Panc1 (cell line): ENCODE measurements at regions not wholly inside any gene's neighbourhood (a gene's known extent, or its start where the extent isn't known, plus 50 kb on each side); places are given as distances from the start of the nearest gene placed in this dataset.

ENCODE experiments used
- ATAC-seq: fragments of 200-7000 bp; cut with Tn5 transposase; 2 replicates; pipeline ENCODE4 v1.9.1; 2020; ENCODE audit warnings: mild to moderate bottlenecking, moderate library complexity
- BruUV-seq: library from RNA; stranded (reverse); fragments of 400-500 nt; replicated peaks from 2 replicates; lab custom pipeline; 2021; lab: Mats Ljungman, UMichigan
- CTCF ChIA-PET: fragments of 300-600 bp; sonication (Branson Sonifier 250); formaldehyde crosslinking; loops from one replicate; lab custom pipeline; 2022; ENCODE audit warnings: antibody characterized with exemption; lab: Charles Lee
- POLR2A ChIA-PET: fragments of 300-600 bp; sonication (Branson Sonifier 250); formaldehyde crosslinking; loops from one replicate; lab custom pipeline; 2022; ENCODE audit warnings: antibody characterized with exemption; lab: Charles Lee
- DNase-seq: peaks from one replicate; pipeline ENCODE4 v3.0.0-alpha.2; 2010; ENCODE audit warnings: low read depth, low spot score
- H3K27ac ChIP-seq: 2 replicates; pipeline ENCODE4 v1.5.1; 2011; ENCODE audit warnings: mild to moderate bottlenecking, low read length, inconsistent platforms
- H3K27me3 ChIP-seq: fragments of 200-500 bp; sonication (Bioruptor generic); 2 replicates; pipeline ENCODE4 v1.6.0; 2014; ENCODE audit warnings: low read length, inconsistent platforms; ENCODE audit not compliant: control insufficient read depth, insufficient read depth
- H3K36me3 ChIP-seq: fragments of 200-500 bp; sonication (Bioruptor generic); 2 replicates; pipeline ENCODE4 v1.5.1; 2014; ENCODE audit warnings: inconsistent platforms, mild to moderate bottlenecking, low read length, moderate library complexity; ENCODE audit not compliant: control insufficient read depth, insufficient read depth
- H3K4me1 ChIP-seq: 2 replicates; pipeline ENCODE4 v1.5.1; 2011; ENCODE audit warnings: inconsistent platforms, mild to moderate bottlenecking, low read length, moderate library complexity; ENCODE audit not compliant: control insufficient read depth, insufficient read depth
- H3K4me3 ChIP-seq, 2 experiments: 2 replicates each; pipeline ENCODE4 v1.5.1; 2011 to 2012; ENCODE audit warnings: low read depth in 2 of 2, low read length in 2 of 2, mild to moderate bottlenecking in 2 of 2, inconsistent platforms in 1 of 2, moderate library complexity in 1 of 2
- H3K9me3 ChIP-seq: fragments of 200-500 bp; sonication (Bioruptor generic); 2 replicates; pipeline ENCODE4 v1.5.1; 2014; ENCODE audit warnings: low read depth, mild to moderate bottlenecking, inconsistent platforms, low read length, moderate library complexity; ENCODE audit not compliant: control insufficient read depth, insufficient read depth
- POLR2AphosphoS5 ChIP-seq: IDR thresholded peaks from 2 replicates; pipeline ENCODE4 v1.6.1; 2012; ENCODE audit warnings: mild to moderate bottlenecking, low read depth, low read length, moderate library complexity
- SIN3A ChIP-seq: IDR thresholded peaks from 2 replicates; pipeline ENCODE4 v1.6.1; 2012; ENCODE audit warnings: low read depth, mild to moderate bottlenecking, low read length, moderate library complexity, borderline replicate concordance; ENCODE audit not compliant: insufficient read depth
- TCF7L2 ChIP-seq: IDR thresholded peaks from 2 replicates; pipeline ENCODE4 v1.6.1; 2011; ENCODE audit warnings: mild to moderate bottlenecking, low read depth, low read length, inconsistent platforms
- in situ Hi-C: cut with HindIII; loops from 2 replicates; pipeline ENCODE4 v1.10.0; 2016; ENCODE audit warnings: low sequenced_read_pairs, low pct_unique_long_range_greater_than_20kb
- intact Hi-C: fragments of 100-400 bp; cut with micrococcal nuclease; formaldehyde crosslinking; loops from one replicate; pipeline ENCODE4 v1.10.0; 2022; ENCODE audit not compliant: unreplicated experiment
- TF ChIP-seq, protein P1 (sequence below): fragments of 450-650 bp; IDR thresholded peaks from 2 replicates; pipeline ENCODE4 v1.5.1; 2017; ENCODE audit warnings: mild to moderate bottlenecking
- TF ChIP-seq, protein P2 (sequence below), 2 experiments: IDR thresholded peaks; 2 replicates each; pipeline ENCODE4 v1.6.1; 2011 to 2012; ENCODE audit warnings: low read depth in 2 of 2, control low read depth in 1 of 2, low read length in 1 of 2, mild to moderate bottlenecking in 1 of 2, moderate library complexity in 1 of 2; ENCODE audit not compliant: insufficient read depth in 1 of 2

DNA sequence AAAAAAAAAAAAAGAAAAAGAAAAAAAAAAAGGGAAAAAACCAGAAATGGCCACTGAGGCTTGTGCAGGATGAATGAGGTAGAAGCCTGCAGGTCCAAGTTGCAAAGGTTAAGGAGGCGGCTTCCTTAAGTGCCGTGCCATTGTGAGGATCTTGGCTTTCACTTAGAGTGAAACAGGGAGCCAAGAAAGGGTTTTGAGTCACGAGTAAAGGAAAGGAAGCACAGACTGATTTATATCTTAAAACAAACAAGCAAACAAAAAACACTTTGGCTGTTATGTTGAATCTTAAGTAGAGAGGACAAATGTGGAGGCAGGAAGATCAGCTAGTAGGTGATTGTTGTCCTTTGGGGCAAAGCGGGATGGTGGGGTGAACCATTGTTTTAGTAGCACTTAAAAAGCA, 749.7 kb upstream of the SOX11 start:
- no peak for TF ChIP-seq TCF7L2
- TF ChIP-seq POLR2AphosphoS5 = no peak
- TF ChIP-seq, protein P1, sequence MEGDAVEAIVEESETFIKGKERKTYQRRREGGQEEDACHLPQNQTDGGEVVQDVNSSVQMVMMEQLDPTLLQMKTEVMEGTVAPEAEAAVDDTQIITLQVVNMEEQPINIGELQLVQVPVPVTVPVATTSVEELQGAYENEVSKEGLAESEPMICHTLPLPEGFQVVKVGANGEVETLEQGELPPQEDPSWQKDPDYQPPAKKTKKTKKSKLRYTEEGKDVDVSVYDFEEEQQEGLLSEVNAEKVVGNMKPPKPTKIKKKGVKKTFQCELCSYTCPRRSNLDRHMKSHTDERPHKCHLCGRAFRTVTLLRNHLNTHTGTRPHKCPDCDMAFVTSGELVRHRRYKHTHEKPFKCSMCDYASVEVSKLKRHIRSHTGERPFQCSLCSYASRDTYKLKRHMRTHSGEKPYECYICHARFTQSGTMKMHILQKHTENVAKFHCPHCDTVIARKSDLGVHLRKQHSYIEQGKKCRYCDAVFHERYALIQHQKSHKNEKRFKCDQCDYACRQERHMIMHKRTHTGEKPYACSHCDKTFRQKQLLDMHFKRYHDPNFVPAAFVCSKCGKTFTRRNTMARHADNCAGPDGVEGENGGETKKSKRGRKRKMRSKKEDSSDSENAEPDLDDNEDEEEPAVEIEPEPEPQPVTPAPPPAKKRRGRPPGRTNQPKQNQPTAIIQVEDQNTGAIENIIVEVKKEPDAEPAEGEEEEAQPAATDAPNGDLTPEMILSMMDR = no peak
- TF ChIP-seq, protein P2, sequence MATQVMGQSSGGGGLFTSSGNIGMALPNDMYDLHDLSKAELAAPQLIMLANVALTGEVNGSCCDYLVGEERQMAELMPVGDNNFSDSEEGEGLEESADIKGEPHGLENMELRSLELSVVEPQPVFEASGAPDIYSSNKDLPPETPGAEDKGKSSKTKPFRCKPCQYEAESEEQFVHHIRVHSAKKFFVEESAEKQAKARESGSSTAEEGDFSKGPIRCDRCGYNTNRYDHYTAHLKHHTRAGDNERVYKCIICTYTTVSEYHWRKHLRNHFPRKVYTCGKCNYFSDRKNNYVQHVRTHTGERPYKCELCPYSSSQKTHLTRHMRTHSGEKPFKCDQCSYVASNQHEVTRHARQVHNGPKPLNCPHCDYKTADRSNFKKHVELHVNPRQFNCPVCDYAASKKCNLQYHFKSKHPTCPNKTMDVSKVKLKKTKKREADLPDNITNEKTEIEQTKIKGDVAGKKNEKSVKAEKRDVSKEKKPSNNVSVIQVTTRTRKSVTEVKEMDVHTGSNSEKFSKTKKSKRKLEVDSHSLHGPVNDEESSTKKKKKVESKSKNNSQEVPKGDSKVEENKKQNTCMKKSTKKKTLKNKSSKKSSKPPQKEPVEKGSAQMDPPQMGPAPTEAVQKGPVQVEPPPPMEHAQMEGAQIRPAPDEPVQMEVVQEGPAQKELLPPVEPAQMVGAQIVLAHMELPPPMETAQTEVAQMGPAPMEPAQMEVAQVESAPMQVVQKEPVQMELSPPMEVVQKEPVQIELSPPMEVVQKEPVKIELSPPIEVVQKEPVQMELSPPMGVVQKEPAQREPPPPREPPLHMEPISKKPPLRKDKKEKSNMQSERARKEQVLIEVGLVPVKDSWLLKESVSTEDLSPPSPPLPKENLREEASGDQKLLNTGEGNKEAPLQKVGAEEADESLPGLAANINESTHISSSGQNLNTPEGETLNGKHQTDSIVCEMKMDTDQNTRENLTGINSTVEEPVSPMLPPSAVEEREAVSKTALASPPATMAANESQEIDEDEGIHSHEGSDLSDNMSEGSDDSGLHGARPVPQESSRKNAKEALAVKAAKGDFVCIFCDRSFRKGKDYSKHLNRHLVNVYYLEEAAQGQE (IDR thresholded peaks at IDR 0.05; ENCODE audit: insufficient read depth in 1 of 2, low read depth in 2 of 2, low read length in 1 of 2) = no peak
- TF ChIP-seq SIN3A = no peak
- H3K36me3 ChIP-seq = no peaks in the 10 kb centered on the region
- POLR2A ChIA-PET = no interaction called here
- H3K27ac ChIP-seq = no peak overlapping the region
- H3K4me1 ChIP-seq = no peaks in the 10 kb centered on the region
- in situ Hi-C loops (no loop called here), intact Hi-C loops (no loop called here)
- H3K4me3 ChIP-seq = no peak overlapping the region
- no peaks in the 10 kb centered on the region for H3K27me3 ChIP-seq
- no peak for ATAC-seq
- no TSS peak for BruUV-seq
- no peak for DNase-seq
- CTCF ChIA-PET = no interaction called here
- H3K9me3 ChIP-seq = no peaks in the 10 kb centered on the region

DNA sequence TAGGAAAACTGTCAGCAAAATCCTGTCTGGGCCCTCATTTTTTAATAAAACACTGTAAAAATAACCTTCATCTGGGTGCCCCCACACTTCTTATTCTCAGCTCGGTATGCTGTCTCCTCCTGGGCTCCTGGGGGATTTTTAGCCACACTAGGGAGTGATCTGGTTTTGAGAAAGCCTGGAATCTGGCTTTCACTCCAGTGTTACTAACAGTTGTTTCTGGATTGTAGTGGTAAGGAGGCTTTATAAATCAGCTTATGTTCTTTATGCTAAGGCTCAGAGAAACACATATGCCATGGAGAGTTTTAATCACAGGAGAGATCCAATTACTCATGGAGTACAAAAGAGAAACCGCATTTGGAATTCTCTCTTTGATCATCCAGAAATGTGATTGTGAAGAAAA, 744.3 kb upstream of the SOX11 start:
- Histone ChIP-seq H3K4me3 (no peak overlapping the region), H3K4me1 (no peaks in the 10 kb centered on the region), H3K27me3 (no peaks in the 10 kb centered on the region), H3K27ac (no peak overlapping the region), H3K36me3 (no peaks in the 10 kb centered on the region), H3K9me3 (no peaks in the 10 kb centered on the region)
- POLR2A ChIA-PET = no interaction called here
- CTCF ChIA-PET = no interaction called here
- no peak for DNase-seq
- in situ Hi-C loops = no loop called here
- TF ChIP-seq SIN3A (no peak), POLR2AphosphoS5 (no peak), TCF7L2 (no peak)
- TF ChIP-seq, protein P1 = no peak
- TF ChIP-seq, protein P2 (IDR thresholded peaks at IDR 0.05; ENCODE audit: insufficient read depth in 1 of 2, low read depth in 2 of 2, low read length in 1 of 2) = no peak
- intact Hi-C loops = no loop called here
- no TSS peak for BruUV-seq
- no peak for ATAC-seq
